IMR-90 (cell line): ENCODE measurements at regions not wholly inside any gene's neighbourhood (a gene's known extent, or its start where the extent isn't known, plus 50 kb on each side); places are given as distances from the start of the nearest gene placed in this dataset.

Source experiments
- ATAC-seq: fragments of 200-7000 bp; cut with Tn5 transposase; 2 replicates; pipeline ENCODE4 v1.9.1; 2020; ENCODE audit warnings: low read depth, mild to moderate bottlenecking, moderate library complexity
- BruUV-seq: library from RNA; stranded (reverse); fragments of 400-500 nt; replicated peaks from 2 replicates; lab custom pipeline; 2021; lab: Mats Ljungman, UMichigan
- CTCF ChIA-PET: fragments of 300-600 bp; formaldehyde crosslinking; extraction: SDS; loops from one replicate; lab custom pipeline; 2021; ENCODE audit warnings: antibody characterized with exemption; lab: Yijun Ruan, JAX
- POLR2A ChIA-PET: fragments of 300-600 bp; sonication (Branson Sonifier 250); formaldehyde crosslinking; loops from one replicate; lab custom pipeline; 2022; ENCODE audit warnings: antibody characterized with exemption; ENCODE audit not compliant: unreplicated experiment; lab: Charles Lee
- DNase-seq: peaks from one replicate; pipeline ENCODE4 v3.0.0; 2013
- H2AFZ ChIP-seq: replicated peaks from 2 replicates; pipeline ENCODE3; 2013; ENCODE audit warnings: low read length, mild to moderate bottlenecking; ENCODE audit not compliant: poor library complexity
- H2AK5ac ChIP-seq: 2 replicates; pipeline ENCODE4 v1.6.1; 2013; ENCODE audit warnings: low read depth, low read length, inconsistent platforms
- H2AK9ac ChIP-seq: replicated peaks from 2 replicates; pipeline ENCODE3; 2013; ENCODE audit warnings: mild to moderate bottlenecking, low read depth, low read length, moderate library complexity; ENCODE audit not compliant: poor library complexity
- H2BK120ac ChIP-seq: 2 replicates; pipeline ENCODE4 v1.6.1; 2013; ENCODE audit warnings: low read depth, low read length, inconsistent platforms
- H2BK15ac ChIP-seq: 3 replicates; pipeline ENCODE4 v1.6.1; 2013; ENCODE audit warnings: low read depth, low read length, inconsistent platforms
- H2BK20ac ChIP-seq: 2 replicates; pipeline ENCODE4 v1.6.1; 2013; ENCODE audit warnings: low read depth, mild to moderate bottlenecking, inconsistent platforms, low read length, moderate library complexity
- H2BK5ac ChIP-seq: 2 replicates; pipeline ENCODE4 v1.6.1; 2013; ENCODE audit warnings: mild to moderate bottlenecking, low read depth, low read length, inconsistent platforms; ENCODE audit not compliant: poor library complexity, severe bottlenecking
- H3K14ac ChIP-seq: replicated peaks from 2 replicates; pipeline ENCODE4 v1.6.1; 2013; ENCODE audit warnings: low read depth, low read length, inconsistent platforms
- H3K18ac ChIP-seq: 2 replicates; pipeline ENCODE4 v1.6.1; 2013; ENCODE audit warnings: low read depth, low read length, control low read depth
- H3K23ac ChIP-seq: 2 replicates; pipeline ENCODE4 v1.6.1; 2013; ENCODE audit warnings: low read depth, low read length, inconsistent platforms
- H3K27ac ChIP-seq: 2 replicates; pipeline ENCODE4 v1.5.1; 2013; ENCODE audit warnings: mild to moderate bottlenecking, control low read depth, low read length; ENCODE audit not compliant: insufficient read depth
- H3K27me3 ChIP-seq: 2 replicates; pipeline ENCODE4 v1.6.1; 2013; ENCODE audit warnings: low read length; ENCODE audit not compliant: control insufficient read depth, insufficient read depth
- H3K36me3 ChIP-seq: 2 replicates; pipeline ENCODE4 v1.6.1; 2013; ENCODE audit warnings: low read length, mixed read lengths; ENCODE audit not compliant: control insufficient read depth, insufficient read depth
- H3K4ac ChIP-seq: 2 replicates; pipeline ENCODE4 v1.6.1; 2013; ENCODE audit warnings: low read depth, low read length, inconsistent platforms
- H3K4me1 ChIP-seq: 2 replicates; pipeline ENCODE4 v1.6.1; 2013; ENCODE audit warnings: low read length, mixed read lengths; ENCODE audit not compliant: control insufficient read depth, insufficient read depth
- H3K4me2 ChIP-seq: 2 replicates; pipeline ENCODE4 v1.6.1; 2013; ENCODE audit warnings: low read depth, mild to moderate bottlenecking, control low read depth, low read length, moderate library complexity
- H3K4me3 ChIP-seq: 2 replicates; pipeline ENCODE4 v1.5.1; 2013; ENCODE audit warnings: low read depth, mild to moderate bottlenecking, control low read depth, low read length, moderate library complexity; ENCODE audit not compliant: insufficient read depth
- H3K56ac ChIP-seq: 2 replicates; pipeline ENCODE4 v1.6.1; 2013; ENCODE audit warnings: low read length, inconsistent platforms; ENCODE audit not compliant: insufficient read depth; ENCODE audit errors: extremely low read depth
- H3K79me1 ChIP-seq, 2 experiments: 2 replicates each; pipeline ENCODE4 v1.6.1; 2013; ENCODE audit warnings: low read length in 2 of 2, inconsistent platforms in 1 of 2, low read depth in 1 of 2
- H3K9ac ChIP-seq: 2 replicates; pipeline ENCODE4 v1.6.1; 2013; ENCODE audit warnings: low read depth, low read length, control low read depth
- H3K9me1 ChIP-seq: 2 replicates; pipeline ENCODE4 v1.6.1; 2013; ENCODE audit warnings: low read length, inconsistent platforms; ENCODE audit not compliant: insufficient read depth
- H3K9me3 ChIP-seq: 2 replicates; pipeline ENCODE4 v1.6.1; 2013; ENCODE audit warnings: low read length; ENCODE audit not compliant: control insufficient read depth, insufficient read depth
- H4K20me1 ChIP-seq: 2 replicates; pipeline ENCODE4 v1.6.1; 2013; ENCODE audit warnings: low read length, inconsistent platforms; ENCODE audit not compliant: insufficient read depth
- H4K5ac ChIP-seq: 2 replicates; pipeline ENCODE4 v1.6.1; 2013; ENCODE audit warnings: mild to moderate bottlenecking, low read depth, low read length, control low read depth
- H4K8ac ChIP-seq, 2 experiments: 2 replicates each; pipeline ENCODE4 v1.6.1; 2013; ENCODE audit warnings: low read depth in 2 of 2, low read length in 2 of 2, control low read depth in 1 of 2, inconsistent platforms in 1 of 2
- H4K91ac ChIP-seq: 2 replicates; pipeline ENCODE4 v1.6.1; 2013; ENCODE audit warnings: low read depth, low read length, inconsistent platforms; ENCODE audit not compliant: insufficient read depth
- CEBPB ChIP-seq: IDR thresholded peaks from 2 replicates; pipeline ENCODE4 v1.6.1; 2012; ENCODE audit warnings: low read depth, low read length, improper control_type of control experiment
- FOS ChIP-seq: fragments of 150-350 bp; IDR thresholded peaks from 2 replicates; pipeline ENCODE4 v1.6.1; 2016; ENCODE audit warnings: low read depth, low read length
- MAZ ChIP-seq: IDR thresholded peaks from 2 replicates; pipeline ENCODE4 v1.6.1; 2012; ENCODE audit warnings: low read depth, mild to moderate bottlenecking, low read length, improper control_type of control experiment, moderate library complexity, borderline replicate concordance
- MXI1 ChIP-seq: IDR thresholded peaks from 2 replicates; pipeline ENCODE4 v1.6.1; 2012; ENCODE audit warnings: low read depth, mild to moderate bottlenecking, low read length, moderate library complexity, borderline replicate concordance
- NFE2L2 ChIP-seq: fragments of 150-350 bp; IDR thresholded peaks from 2 replicates; pipeline ENCODE4 v1.6.1; 2016; ENCODE audit warnings: low read depth, mild to moderate bottlenecking, low read length
- POLR2A ChIP-seq: IDR thresholded peaks from 2 replicates; pipeline ENCODE4 v1.6.1; 2012; ENCODE audit warnings: mild to moderate bottlenecking, low read depth, low read length
- RAD21 ChIP-seq: IDR thresholded peaks from 2 replicates; pipeline ENCODE4 v1.6.1; 2012; ENCODE audit warnings: low read length, improper control_type of control experiment
- RCOR1 ChIP-seq: IDR thresholded peaks from 2 replicates; pipeline ENCODE4 v1.6.1; 2012; ENCODE audit warnings: mild to moderate bottlenecking, low read length, improper control_type of control experiment; ENCODE audit not compliant: insufficient replicate concordance
- RFX5 ChIP-seq: IDR thresholded peaks from 2 replicates; pipeline ENCODE4 v1.8.0; 2012; ENCODE audit warnings: low read depth, mild to moderate bottlenecking, low read length, moderate library complexity
- SMC3 ChIP-seq: fragments of 150-350 bp; IDR thresholded peaks from 2 replicates; pipeline ENCODE4 v1.6.1; 2016; ENCODE audit warnings: low read depth, mild to moderate bottlenecking, antibody characterized with exemption, low read length, moderate library complexity
- whole genome bisulfite sequencing, 2 experiments: methylation state at CpG; one replicate each; pipeline versions ENCODE4 v1.1.5 to v1.1.7; 2013; ENCODE audit warnings: missing lambda C conversion rate in 2 of 2; ENCODE audit not compliant: insufficient read length in 1 of 2; ENCODE audit errors: extremely low coverage in 2 of 2; 5-methylcytosine and 5-hydroxymethylcytosine counted together
- dilution Hi-C: fragments of 300-500 bp; cut with HindIII; formaldehyde crosslinking; loops from one replicate; pipeline ENCODE4 v1.14.3; 2018; ENCODE audit warnings: low sequenced_read_pairs; ENCODE audit not compliant: unreplicated experiment
- in situ Hi-C: fragments of 300-500 bp; cut with MboI; formaldehyde crosslinking; loops from 3 replicates; pipeline ENCODE4 v1.14.3; 2019; ENCODE audit warnings: low sequenced_read_pairs, inconsistent platforms, mixed read lengths
- intact Hi-C: fragments of 100-400 bp; cut with micrococcal nuclease; formaldehyde crosslinking; loops from 2 replicates; pipeline ENCODE4 v1.10.0; 2022

GRCh38 chr5:152335461-152335860 lies 69.6 kb downstream of the NMUR2 start:
- H3K27me3 ChIP-seq, result no peaks in the 10 kb centered on the region
- POLR2A ChIA-PET, result no interaction called here
- H3K23ac ChIP-seq, result no peak overlapping the region
- no peak overlapping the region for H2BK5ac ChIP-seq
- no peak overlapping the region for H2AK5ac ChIP-seq
- no peak overlapping the region for H3K4me2 ChIP-seq
- CTCF ChIA-PET, result interaction anchor here (1.0 kb wide), 1 partner anchor 15 kb away, joined by 3 read pairs; no protein-coding TSS in a partner anchor
- H3K14ac ChIP-seq, result no peak overlapping the region
- no peak for DNase-seq
- no peak overlapping the region for H3K4ac ChIP-seq
- no peaks in the 10 kb centered on the region for H4K20me1 ChIP-seq
- intact Hi-C loops, result no loop called here
- dilution Hi-C loops, result no loop called here
- H4K5ac ChIP-seq, result no peak overlapping the region
- TF ChIP-seq RAD21 (no peak), RFX5 (no peak), NFE2L2 (no peak), MXI1 (no peak), CEBPB (no peak), SMC3 (no peak), FOS (no peak), RCOR1 (no peak), MAZ (no peak), POLR2A (no peak)
- H4K8ac ChIP-seq, result no peak overlapping the region
- no TSS peak for BruUV-seq
- no peak overlapping the region for H2BK120ac ChIP-seq
- no peaks in the 10 kb centered on the region for H3K79me1 ChIP-seq
- no peaks in the 10 kb centered on the region for H3K36me3 ChIP-seq
- no peak overlapping the region for H2BK15ac ChIP-seq
- H3K9me3 ChIP-seq, result peaks cover 2% of the 10 kb centered on the region; the same call in 1 of the 2 replicates
- no peaks in the 10 kb centered on the region for H3K9me1 ChIP-seq
- no peak overlapping the region for H3K56ac ChIP-seq
- no peak overlapping the region for H2AFZ ChIP-seq
- no peak overlapping the region for H4K91ac ChIP-seq
- in situ Hi-C loops, result no loop called here
- H3K27ac ChIP-seq, result no peak overlapping the region
- no peaks in the 10 kb centered on the region for H3K4me1 ChIP-seq
- no peak for ATAC-seq
- no CpG with 5 or more reads among the region's 1 CpG for WGBS, 2 experiments
- H3K18ac ChIP-seq, result no peak overlapping the region
- no peak overlapping the region for H3K9ac ChIP-seq
- no peak overlapping the region for H2AK9ac ChIP-seq
- no peak overlapping the region for H2BK20ac ChIP-seq
- no peak overlapping the region for H3K4me3 ChIP-seq
